ENCODE measurements at regions not wholly inside any gene's neighbourhood (a gene's known extent, or its start where the extent isn't known, plus 50 kb on each side); places are given as distances from the start of the nearest gene placed in this dataset.

DNA sequence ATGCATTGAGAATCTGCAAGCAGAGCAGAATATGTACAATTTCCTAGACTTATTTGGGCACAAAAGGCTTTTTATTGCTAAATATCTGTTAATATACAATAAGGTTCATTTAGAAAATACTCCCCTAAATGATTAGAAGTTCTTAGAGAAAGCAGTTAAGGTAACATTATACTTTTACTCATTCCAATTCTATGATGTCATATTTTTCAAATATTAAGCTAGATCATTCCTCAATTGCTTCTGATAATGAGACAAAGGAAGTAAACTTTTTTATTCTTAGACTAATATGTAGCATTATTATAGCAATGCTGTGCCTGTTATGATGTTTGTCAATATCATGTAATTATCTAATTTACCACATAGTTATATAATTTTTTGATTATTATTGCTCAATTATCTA, 447.0 kb downstream of the SLC16A7 start:
- no peak for DNase-seq (ENCODE audit: low spot score)

DNA sequence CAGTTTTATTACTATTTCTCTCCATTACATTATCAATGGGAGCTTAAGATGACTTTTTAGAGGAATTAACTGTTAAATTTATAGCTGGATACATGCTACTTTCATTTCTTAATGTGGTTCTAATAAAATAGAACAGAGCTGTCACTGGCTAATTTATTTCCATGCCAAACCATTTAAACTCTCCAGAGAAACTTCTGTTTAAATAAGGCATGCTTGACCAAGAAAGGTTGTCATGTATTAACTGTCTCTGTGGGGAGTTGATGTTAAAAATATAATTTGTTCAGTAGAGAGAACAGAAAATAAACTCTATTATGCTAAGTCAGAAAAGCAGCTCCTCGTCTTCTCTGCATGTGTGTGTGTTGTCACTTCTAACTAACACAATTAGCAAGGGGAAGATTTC, 447.4 kb downstream of the SLC16A7 start:
- DNase-seq (ENCODE audit: low spot score): no peak

DNA sequence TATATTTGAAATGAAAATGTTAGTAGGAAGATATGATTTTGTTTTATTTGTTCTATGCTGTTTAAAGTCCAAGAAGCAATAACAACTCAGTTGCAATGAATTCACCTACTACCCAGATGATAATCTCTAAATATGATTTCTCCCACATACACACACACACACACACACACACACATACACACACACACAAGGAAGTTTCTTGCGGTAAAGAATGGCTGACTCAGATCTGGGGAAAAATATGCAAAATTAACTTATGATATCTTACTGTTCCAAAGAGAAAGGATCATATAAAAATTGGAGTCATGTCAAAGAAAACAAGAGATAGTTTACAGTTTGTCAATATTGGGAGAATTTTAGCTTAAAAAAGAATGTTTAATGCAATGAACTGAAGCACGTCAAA, 456.7 kb downstream of the SLC16A7 start:
- no peak for DNase-seq (ENCODE audit: low spot score)

DNA sequence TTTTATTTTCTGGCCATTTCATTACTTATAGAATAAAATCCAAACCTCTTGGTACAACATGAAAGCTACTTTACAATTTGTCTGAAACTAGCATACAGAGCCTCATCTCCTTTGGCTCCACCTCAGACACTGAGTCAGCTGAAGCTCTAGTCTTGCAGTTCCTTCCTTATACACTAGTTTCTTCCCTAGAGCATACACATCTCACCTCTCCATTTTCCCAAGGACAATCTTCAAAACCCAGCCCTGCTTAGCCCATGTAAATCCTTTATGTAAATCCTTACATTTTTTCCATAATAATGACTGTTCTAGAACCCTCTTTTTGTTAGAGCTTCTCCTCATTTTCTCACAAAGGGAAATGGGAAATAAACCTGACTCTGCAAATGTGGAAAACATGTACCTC, 463.4 kb downstream of the SLC16A7 start:
- no peak for DNase-seq (ENCODE audit: low spot score)

DNA sequence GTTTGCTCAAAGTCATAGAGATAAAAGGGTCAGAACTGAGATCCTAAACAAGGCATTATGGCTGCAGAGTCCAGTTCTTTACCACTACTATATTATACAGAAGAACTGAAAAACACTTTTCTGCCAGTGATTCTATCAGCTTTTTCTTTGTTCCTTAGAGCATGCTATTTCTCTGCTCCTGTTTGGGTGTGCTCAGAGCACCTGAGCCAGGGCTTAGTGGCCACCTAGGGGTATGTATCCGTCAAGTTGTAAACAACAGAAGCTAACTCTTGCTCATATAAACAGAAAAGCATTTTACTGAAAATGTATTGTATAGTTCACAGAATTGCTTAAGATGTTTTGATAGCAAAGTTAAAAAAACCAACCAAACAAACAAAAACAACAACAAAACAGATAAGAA, 470.8 kb downstream of the SLC16A7 start:
- no peak for DNase-seq (ENCODE audit: low spot score)

DNA sequence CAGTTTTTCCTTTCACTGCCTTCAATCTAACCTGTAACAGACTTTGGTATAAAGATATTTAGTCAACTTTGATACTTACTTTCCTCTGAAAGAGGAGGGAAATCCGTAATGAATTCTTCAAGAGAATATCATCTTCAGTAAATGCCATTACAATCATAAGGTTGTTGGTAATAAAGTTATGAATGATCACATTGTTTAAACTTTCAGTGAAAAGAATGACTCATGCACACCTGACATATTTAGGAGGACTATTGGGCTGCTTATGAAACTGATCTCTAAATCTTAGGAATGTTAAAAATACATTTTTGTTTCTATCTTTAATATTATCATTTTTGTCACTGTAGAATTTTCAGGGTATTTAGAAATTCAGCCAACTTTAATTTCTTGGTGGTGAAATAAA, 474.7 kb downstream of the SLC16A7 start:
- DNase-seq (ENCODE audit: low spot score): no peak

DNA sequence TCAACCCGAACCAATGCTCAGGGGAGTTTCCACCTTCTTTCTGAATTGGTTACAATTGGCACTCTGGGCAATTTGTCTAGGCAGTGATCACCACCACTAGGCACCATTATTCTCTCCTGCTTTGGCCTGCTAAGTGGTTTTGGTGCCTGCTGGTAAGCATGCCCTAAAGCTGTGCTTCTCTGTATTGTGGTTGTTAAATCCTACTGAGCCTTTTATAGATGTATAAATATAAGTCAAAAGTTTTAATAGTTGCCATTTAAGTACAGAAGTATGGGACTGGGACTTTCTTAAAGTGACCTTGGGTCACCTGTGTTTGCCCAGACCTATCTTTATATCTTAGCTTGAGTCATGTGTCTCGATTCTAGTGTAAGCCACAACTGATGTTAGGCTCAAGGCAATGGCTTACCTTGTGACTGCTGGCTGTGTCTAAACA, 475.9 kb downstream of the SLC16A7 start:
- no peak for DNase-seq (ENCODE audit: low spot score)

DNA sequence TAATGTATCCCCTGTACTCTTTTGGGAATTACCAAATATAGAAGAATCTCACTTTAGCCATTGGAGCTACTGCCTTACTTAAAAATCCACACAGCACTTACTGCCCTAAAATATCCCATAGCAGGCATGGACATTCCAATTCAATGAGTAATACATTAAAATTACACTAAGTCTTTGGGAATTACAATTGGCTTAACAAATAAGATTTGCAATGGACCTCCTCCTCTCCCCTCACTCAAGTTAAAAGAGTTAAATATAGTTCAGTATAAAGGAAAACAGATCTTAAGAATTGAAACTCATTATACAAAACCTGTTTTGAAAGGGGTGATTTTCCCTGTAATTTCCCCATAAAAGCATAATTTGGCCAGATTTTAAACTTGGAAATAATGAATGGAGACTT, 477.1 kb downstream of the SLC16A7 start:
- DNase-seq (ENCODE audit: low spot score): no peak

DNA sequence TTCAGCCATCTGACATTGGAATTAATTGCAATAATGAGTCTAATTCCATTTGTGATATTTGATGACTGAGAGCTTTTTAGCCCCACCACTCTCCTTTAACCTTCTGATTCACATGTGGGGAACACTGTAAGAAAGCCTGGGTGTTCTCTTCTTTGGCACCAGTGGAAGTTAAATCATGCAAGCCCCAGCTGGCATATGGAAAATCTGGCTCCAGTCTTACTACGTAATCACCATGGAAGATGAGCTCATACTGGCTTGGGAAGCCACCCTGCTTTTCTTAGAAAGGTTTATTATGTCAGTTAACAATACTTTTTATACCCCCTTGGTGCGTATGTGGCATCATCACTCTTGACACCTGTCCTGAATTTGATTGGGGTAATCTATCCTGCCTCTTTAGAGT, 479.3 kb downstream of the SLC16A7 start:
- no peak for DNase-seq (ENCODE audit: low spot score)

DNA sequence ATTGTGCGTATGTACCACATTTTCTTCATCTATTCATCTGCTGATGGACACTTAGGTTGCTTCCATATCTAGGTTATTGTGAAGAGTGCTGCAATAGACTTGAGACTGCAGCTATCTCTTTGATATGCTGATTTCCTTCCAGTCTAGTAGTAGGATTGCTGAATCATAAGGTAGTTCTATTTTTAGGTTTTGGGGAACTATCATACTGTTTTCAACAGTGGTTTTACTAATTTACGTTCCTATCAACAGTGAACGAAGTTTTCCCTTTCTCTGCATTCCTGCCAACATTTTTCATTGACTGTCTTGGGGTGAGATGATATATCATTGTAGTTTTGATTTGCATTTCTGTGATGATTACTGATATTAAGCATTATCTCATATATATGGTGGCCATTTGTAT, 482.2 kb downstream of the SLC16A7 start:
- no peak for DNase-seq (ENCODE audit: low spot score)

DNA sequence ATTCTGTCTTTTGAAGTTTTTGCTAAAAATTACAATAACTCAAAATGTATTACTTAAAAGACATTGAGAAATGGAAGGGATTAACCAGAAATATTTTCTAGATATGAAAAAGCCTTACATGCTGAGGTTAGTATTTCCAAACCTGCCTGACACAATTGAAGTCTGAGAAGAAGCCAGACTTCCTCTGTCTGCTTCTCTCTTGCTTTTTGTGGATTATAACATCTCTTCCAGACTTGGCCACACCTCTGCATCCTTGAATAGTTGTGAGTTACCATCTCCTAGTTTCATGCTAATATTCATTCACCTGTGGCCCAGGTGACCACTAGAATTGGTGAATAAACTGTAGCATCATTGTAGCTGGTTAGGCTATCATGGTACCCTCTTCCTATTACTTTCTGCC, 497.6 kb downstream of the SLC16A7 start:
- DNase-seq (ENCODE audit: low spot score): no peak

DNA sequence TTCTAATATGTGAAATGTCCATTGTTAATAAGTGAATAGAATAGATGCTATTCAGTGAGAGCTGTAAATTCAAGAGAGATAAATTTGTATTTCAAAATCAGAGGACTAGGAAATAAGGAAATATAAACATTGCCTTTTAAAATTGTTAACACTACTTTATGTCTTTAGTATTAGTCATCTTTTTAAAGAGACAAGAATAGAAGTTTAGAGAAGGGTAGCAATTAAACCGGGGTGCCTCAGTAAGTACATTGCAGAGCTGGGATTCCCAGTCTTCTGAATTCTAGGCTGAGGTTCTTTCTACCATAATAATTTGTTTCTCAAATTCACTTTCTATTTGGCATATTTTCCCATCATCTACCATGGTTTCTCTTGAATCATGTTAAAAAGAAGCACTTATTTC, 498.6 kb downstream of the SLC16A7 start:
- no peak for DNase-seq (ENCODE audit: low spot score)

DNA sequence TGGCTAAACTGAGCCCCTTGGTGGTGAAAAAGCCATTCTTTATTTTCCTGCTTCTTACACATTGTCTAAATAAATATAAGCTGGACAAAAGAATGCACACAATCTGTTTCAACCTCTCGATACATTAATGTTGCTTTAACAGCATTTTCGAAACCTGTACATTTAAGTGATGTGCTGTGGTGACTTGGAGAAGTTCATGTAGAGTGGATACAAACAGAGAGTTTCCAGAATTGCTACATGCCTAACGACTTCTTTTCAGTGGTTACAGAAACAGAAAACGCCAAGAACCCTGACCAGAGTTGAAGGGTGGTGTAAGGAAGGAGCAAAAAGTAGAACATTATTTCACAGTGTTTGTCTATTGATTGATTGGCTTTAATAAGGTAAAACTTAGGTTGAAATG, 500.9 kb downstream of the SLC16A7 start:
- no peak for DNase-seq (ENCODE audit: low spot score)

DNA sequence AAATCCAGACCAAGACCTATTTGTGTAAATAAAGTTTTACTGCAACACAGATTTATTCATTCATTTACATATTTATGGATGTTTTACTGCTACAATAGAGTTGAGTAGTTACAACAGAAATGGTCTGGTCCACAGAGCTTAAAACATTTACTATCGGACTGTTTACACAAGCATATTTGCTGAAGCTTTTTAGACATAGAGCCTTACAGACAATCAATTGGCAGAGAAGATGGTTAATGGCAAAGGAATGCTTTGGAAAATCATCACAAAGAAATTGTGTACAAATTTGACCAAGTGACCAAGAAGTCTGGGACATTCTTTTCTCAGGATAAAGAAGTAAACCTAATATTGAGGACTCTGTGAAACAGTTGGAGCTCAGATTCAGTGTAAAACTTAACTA, 504.3 kb downstream of the SLC16A7 start:
- DNase-seq (ENCODE audit: low spot score): no peak

DNA sequence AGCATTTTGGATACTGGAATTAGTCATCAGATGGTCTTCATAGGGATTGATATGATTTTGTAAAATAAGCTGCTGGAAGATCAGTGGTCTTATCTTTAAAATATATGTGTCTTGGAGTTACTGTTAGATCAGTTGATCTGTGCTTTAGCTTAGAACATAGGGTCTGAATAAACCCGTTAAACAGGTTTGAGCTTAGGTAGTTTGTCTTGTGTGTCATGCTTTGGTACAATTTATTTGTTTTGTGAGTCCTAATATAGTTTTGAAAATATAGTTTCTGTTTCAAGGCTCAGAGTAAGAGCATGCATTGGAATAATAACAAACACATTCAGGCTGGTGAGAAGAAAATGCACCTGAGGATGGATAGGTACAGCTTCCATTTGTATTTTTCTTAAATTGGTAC, 505.0 kb downstream of the SLC16A7 start:
- DNase-seq (ENCODE audit: low spot score): no peak

DNA sequence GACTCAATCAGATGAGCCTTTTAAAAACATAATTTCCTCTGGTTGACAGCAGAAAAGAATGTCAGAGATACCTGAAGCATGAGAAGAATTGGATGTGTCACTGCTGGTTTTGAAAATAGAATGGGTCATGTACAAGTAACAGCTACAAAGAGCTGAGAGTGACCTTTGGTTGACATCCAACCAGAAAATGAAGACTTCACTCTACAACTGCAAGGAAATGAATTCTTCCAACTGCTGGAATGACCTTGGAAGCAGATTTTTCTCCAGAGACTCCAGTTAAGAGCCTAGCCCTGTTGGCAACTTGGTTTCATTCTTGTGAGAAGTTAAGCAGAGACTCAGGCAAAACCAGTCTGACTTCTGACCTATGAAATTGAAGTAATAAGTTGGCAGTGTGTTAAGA, 505.9 kb downstream of the SLC16A7 start:
- DNase-seq (ENCODE audit: low spot score): no peak

DNA sequence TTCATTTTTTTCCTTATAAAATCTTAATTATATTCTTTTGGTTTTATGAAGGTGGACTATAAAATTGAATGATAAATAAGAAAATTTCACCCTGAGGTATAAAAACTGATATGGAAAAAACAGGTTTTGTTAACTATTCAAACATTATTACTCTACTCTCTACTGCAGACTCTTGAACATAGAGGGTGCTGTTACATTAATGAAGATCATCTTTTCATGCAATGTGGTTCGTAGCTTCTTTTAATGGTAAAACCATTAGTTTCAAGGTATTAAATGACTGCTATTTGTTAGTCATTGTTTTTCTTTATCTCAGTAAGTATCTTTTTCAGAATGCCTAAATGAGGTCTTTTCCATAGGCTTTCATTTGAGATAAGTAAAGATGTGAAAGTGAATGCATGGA, 510.4 kb downstream of the SLC16A7 start:
- DNase-seq (ENCODE audit: low spot score): no peak

DNA sequence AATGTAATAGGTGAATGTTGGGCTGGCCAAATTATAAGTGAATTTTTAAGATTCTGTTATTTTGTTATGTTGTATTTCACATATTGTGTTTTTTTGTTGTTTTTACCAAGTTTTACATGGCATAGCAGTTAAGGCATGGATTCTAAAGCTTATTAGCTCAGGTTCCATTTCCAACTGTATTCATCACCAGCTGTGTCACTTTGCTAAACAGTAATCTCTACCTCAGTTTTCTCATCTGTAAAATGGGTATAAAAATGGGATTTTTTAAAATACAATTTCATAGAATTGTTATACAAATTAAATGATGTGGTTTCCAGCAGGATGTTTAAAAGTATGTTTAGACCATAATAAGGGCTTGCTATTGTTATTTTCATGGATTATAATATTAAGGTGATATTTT, 512.2 kb downstream of the SLC16A7 start:
- DNase-seq (ENCODE audit: low spot score): no peak

DNA sequence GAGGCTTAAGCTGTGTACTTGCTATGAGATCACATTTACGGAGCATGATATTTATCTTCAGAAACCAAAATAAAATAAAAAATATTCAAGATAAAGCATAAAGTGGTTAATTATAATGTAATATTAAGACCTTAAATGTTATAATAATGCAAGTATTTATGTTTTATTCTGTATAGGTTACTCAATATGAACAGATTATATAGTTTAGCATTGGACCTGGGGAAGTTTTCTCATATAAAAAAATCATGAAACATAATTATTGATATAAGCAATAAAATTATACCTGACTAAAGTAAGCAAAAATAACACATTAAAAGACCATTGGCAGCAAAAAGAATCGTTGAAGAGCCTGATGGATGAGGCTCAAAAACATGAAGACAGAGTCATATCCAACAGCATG, 516.2 kb downstream of the SLC16A7 start:
- DNase-seq (ENCODE audit: low spot score): no peak

DNA sequence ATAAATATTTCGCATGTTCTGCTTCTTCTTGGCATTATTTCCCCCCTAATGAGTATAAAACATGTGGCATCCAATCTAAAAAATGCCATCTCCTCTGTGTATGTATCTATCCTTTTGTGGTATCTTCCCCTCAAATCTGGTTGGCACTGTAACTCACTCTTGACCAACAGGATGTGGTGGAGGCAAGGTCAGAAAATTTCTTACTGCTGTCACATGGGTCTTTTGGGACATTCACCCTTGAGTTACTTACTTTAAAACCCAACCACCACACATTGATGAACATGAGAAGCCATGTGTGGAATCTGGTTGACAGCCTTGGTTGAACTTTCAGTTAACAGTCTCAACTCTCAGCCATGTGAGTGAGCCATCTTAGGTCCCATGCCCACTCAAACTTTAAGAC, 516.9 kb downstream of the SLC16A7 start:
- no peak for DNase-seq (ENCODE audit: low spot score)

DNA sequence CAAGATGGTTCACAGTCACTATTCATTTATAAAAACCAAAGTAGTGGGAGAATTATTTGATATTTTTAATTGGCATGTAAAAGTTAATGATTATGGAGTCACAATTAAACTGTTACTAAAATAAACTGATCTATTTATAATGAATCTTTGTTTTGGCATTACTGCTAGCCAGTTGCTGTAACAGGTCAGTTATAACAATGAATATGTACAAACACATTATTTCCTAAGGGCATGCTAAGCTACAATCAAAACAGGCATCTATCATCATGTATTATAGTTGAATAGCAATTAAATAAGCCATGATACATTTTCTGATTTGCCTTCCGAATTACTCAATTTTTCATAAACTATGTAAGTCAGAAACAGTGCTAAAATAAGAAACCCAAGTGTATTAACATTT, 518.3 kb downstream of the SLC16A7 start:
- DNase-seq (ENCODE audit: low spot score): no peak

DNA sequence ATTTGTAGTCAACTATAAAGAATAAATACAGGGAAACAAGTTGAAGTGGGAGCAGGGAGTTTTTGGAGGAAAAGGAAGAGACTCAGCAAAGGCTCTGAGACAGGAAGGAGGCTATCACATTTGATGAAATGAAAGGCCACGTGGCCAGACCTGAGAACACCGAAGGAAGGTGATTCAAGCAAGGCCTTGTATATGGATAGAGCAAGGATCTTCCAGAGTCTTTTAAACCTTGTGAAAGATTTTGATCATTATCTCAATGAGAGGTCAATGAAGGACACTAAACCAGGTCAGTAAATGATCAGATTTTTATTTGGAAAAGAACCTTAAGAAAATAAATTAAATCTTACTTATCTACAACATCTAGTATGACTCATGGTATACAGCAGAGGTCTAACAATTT, 523.5 kb downstream of the SLC16A7 start:
- no peak for DNase-seq (ENCODE audit: low spot score)

DNA sequence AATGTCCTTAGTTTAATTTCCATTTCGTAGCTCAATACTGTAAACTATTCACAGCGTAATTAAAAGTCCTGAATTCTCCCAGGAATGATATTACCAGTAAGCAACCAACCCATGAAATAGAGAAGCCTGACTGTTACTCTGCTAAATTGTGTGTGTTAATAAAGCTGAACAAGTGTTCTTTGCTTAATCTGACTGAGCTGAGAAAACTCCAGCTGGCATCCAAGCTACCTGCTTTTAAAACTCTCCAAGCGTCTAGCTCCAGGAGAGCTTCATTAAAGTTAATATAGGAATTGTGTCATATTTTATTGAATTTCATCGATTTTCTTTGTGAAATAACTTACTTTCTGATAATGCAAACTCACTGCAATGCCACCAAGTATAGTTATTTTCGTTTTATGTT, 524.4 kb downstream of the SLC16A7 start:
- no peak for DNase-seq (ENCODE audit: low spot score)

DNA sequence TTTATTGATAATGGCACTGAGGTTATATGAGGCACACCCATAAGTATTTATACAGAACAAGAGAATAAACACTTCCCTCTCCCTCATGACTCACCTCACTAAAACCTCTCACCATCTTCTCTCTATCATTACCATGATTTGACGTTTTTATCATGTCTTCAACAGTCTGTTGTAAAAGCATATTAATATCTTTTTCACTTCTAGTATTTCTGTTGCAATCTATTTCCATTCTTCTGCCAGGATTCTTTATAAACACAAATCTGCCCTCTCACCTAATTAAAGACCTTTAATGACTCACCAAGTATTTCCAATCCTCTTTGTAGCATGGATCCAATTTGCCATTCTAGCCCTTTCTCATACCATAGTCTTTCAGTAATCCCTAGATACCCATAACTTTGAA, 527.7 kb downstream of the SLC16A7 start:
- no peak for DNase-seq (ENCODE audit: low spot score)

DNA sequence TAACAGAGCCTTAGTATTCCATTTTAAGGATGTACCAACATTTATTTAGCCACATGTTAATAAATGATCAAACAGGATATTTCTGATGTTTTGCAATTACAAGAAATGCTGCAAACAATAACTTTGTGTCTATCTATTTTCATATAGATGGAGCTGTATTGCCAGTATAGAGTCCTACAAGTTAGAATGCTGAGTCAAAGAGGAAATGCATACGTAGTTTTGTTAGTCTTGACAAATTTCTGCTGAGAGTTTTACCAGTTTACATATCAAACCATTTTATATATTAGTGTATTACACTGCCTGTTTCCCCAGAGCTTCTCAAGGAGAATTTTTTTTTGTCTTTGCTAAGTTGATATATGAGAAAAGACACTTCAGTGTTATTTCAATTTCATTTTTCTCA, 541.7 kb downstream of the SLC16A7 start:
- no peak for DNase-seq (ENCODE audit: low spot score)

Data from putamen (tissue), 1 donor.